Esophagus muscularis mucosa (tissue), 4 donors: ENCODE measurements at regions not wholly inside any gene's neighbourhood (a gene's known extent, or its start where the extent isn't known, plus 50 kb on each side); places are given as distances from the start of the nearest gene placed in this dataset.

Experiments used
- DNase-seq: peaks from one replicate; pipeline ENCODE4 v3.0.0-alpha.2; 2017; ENCODE audit errors: extremely low spot score
- H3K27ac ChIP-seq, 4 donors: fragments of 200-600 bp; sonication (generic); replicated peaks in 1 of 4; 1 replicate in 3 of 4; 2 replicates in 1 of 4; pipeline ENCODE4 v1.5.1; 2016 to 2019; ENCODE audit warnings: mild to moderate bottlenecking in 1 of 4
- H3K27me3 ChIP-seq, 4 donors: fragments of 200-600 bp; sonication (generic); one replicate each; pipeline versions ENCODE4 v1.5.1 to v1.6.0; 2016 to 2019
- H3K36me3 ChIP-seq, 4 donors: fragments of 200-600 bp; sonication (generic); one replicate each; pipeline ENCODE4 v1.5.1; 2016 to 2019
- H3K4me1 ChIP-seq, 4 donors: fragments of 200-600 bp; sonication (generic); one replicate each; pipeline ENCODE4 v1.5.1; 2016 to 2019
- H3K4me3 ChIP-seq, 4 donors: fragments of 200-600 bp; sonication (generic); 1 replicate in 2 of 4; 2 replicates in 2 of 4; pipeline ENCODE4 v1.5.1; 2016 to 2019; ENCODE audit warnings: mild to moderate bottlenecking in 4 of 4, moderate library complexity in 1 of 4
- H3K9me3 ChIP-seq, 4 donors: fragments of 200-600 bp; sonication (generic); 1 replicate in 3 of 4; 2 replicates in 1 of 4; pipeline ENCODE4 v1.5.1; 2016 to 2019
- EP300 ChIP-seq: sonication (generic); formaldehyde crosslinking; IDR thresholded peaks from one replicate; pipeline ENCODE4 v1.6.1; 2017; ENCODE audit warnings: antibody characterized with exemption
- POLR2A ChIP-seq: fragments of 450-650 bp; IDR thresholded peaks from one replicate; pipeline ENCODE4 v1.6.1; 2017; ENCODE audit warnings: antibody characterized with exemption, moderate library complexity, mild to moderate bottlenecking, low read depth
- POLR2AphosphoS5 ChIP-seq, 2 donors: sonication (generic); formaldehyde crosslinking; IDR thresholded peaks; one replicate each; pipeline ENCODE4 v1.6.1; 2017; ENCODE audit warnings: antibody characterized with exemption in 2 of 2
- WGBS: methylation state at CpG from one replicate; pipeline ENCODE4 v1.1.5; 2018; 5-methylcytosine and 5-hydroxymethylcytosine counted together
- intact Hi-C: fragments of 100-400 bp; cut with DNase I; formaldehyde crosslinking; loops from one replicate; pipeline ENCODE4 v1.15.1; 2023
- TF ChIP-seq, protein P1 (sequence below), 3 experiments: fragments of 200-600 bp in 2 of 3; fragments of 450-650 bp in 1 of 3; sonication (generic) in 2 of 3; IDR thresholded peaks; one replicate each; pipeline ENCODE4 v1.5.1; 2017 to 2019; ENCODE audit warnings: antibody characterized with exemption in 3 of 3, mild to moderate bottlenecking in 2 of 3, moderate library complexity in 1 of 3

DNA sequence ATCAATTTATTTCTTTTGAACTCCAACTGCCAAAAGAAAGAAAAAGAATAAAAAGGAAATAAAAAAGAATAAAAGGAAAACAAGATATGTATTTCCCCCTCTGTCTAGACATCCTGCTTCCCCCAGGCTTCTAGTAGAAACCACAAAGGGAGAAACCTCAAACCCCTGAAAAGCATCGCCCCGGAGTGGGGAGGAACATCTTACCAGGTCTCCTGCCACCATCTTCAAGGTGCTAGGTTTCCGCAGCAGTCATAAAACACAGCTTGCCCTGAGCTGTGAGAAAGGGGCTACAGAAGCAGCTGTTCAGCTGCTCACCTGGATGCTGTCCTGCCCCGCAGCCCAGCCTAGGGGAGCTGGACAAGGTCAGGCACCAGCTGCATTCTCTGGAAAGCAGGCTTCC, 487.7 kb downstream of the GADD45G start:
- Histone ChIP-seq H3K36me3 (no peaks in the 10 kb centered on the region), H3K4me3 (no peak overlapping the region), H3K27me3 (no peaks in the 10 kb centered on the region), H3K27ac (no peak overlapping the region), H3K4me1 (peaks cover 0 to 8% (median 0%) of the 10 kb centered on the region in 4 donors), H3K9me3 (no peaks in the 10 kb centered on the region)
- intact Hi-C loops: no loop called here
- DNase-seq: no peak
- TF ChIP-seq, protein P1, sequence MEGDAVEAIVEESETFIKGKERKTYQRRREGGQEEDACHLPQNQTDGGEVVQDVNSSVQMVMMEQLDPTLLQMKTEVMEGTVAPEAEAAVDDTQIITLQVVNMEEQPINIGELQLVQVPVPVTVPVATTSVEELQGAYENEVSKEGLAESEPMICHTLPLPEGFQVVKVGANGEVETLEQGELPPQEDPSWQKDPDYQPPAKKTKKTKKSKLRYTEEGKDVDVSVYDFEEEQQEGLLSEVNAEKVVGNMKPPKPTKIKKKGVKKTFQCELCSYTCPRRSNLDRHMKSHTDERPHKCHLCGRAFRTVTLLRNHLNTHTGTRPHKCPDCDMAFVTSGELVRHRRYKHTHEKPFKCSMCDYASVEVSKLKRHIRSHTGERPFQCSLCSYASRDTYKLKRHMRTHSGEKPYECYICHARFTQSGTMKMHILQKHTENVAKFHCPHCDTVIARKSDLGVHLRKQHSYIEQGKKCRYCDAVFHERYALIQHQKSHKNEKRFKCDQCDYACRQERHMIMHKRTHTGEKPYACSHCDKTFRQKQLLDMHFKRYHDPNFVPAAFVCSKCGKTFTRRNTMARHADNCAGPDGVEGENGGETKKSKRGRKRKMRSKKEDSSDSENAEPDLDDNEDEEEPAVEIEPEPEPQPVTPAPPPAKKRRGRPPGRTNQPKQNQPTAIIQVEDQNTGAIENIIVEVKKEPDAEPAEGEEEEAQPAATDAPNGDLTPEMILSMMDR (IDR thresholded peaks at IDR 0.05): no peak
- TF ChIP-seq POLR2A (no peak), EP300 (no peak), POLR2AphosphoS5 (IDR thresholded peaks at IDR 0.05) (no peak)
- 89% methylated on average over 4 of the region's 4 CpGs for WGBS

- H3K4me3 ChIP-seq: no peak overlapping the region
- H3K36me3 ChIP-seq: no peaks in the 10 kb centered on the region
- intact Hi-C loops: no loop called here
- TF ChIP-seq POLR2AphosphoS5 (IDR thresholded peaks at IDR 0.05): no peak
- no peak for DNase-seq
- H3K27ac ChIP-seq: no peak overlapping the region
- no peaks in the 10 kb centered on the region for H3K27me3 ChIP-seq
- H3K4me1 ChIP-seq: peaks cover 0 to 12% (median 9%) of the 10 kb centered on the region in 4 donors
- no peaks in the 10 kb centered on the region for H3K9me3 ChIP-seq
- WGBS: 74% methylated on average over 5 of the region's 11 CpGs
Measured at GRCh38 chr9:90095682-90096081, 490.9 kb downstream of the GADD45G start.

- no peak for DNase-seq
Measured at GRCh38 chr9:90097237-90097636, 492.4 kb downstream of the GADD45G start.

GRCh38 chr9:90098408-90098807, 493.6 kb downstream of the GADD45G start:
- H3K27ac ChIP-seq: no peak overlapping the region
- no peak for DNase-seq
- no peaks in the 10 kb centered on the region for H3K36me3 ChIP-seq
- no peaks in the 10 kb centered on the region for H3K9me3 ChIP-seq
- intact Hi-C loops: no loop called here
- peaks cover 7 to 14% (median 12%) of the 10 kb centered on the region in 4 donors for H3K4me1 ChIP-seq
- H3K27me3 ChIP-seq: no peaks in the 10 kb centered on the region
- H3K4me3 ChIP-seq: no peak overlapping the region
- WGBS: 82% methylated on average over 10 of the region's 10 CpGs
- TF ChIP-seq POLR2AphosphoS5 (IDR thresholded peaks at IDR 0.05): no peak

More at GRCh38 chr9:90097237-90097636, 492.4 kb downstream of the GADD45G start:
- no peaks in the 10 kb centered on the region for H3K36me3 ChIP-seq
- H3K9me3 ChIP-seq: no peaks in the 10 kb centered on the region
- H3K4me3 ChIP-seq: no peak overlapping the region
- peaks cover 4 to 13% (median 12%) of the 10 kb centered on the region in 4 donors for H3K4me1 ChIP-seq
- H3K27me3 ChIP-seq: no peaks in the 10 kb centered on the region
- H3K27ac ChIP-seq: no peak overlapping the region
- intact Hi-C loops: no loop called here
- TF ChIP-seq, protein P1 (IDR thresholded peaks at IDR 0.05): no peak
- no peak for TF ChIP-seq POLR2AphosphoS5 (IDR thresholded peaks at IDR 0.05)
- no peak for TF ChIP-seq EP300
- no peak for TF ChIP-seq POLR2A
- 85% methylated on average over 7 of the region's 7 CpGs for WGBS

- WGBS: 62% methylated on average over 9 of the region's 9 CpGs
- H3K27ac ChIP-seq: no peak overlapping the region
- peaks cover 7 to 14% (median 12%) of the 10 kb centered on the region in 4 donors for H3K4me1 ChIP-seq
- no peak for DNase-seq
- intact Hi-C loops: no loop called here
- no peaks in the 10 kb centered on the region for H3K9me3 ChIP-seq
- TF ChIP-seq POLR2AphosphoS5 (IDR thresholded peaks at IDR 0.05): no peak
- TF ChIP-seq, protein P1 (IDR thresholded peaks at IDR 0.05): peak; percentile 57 to 79 (median 61)
- no peak overlapping the region for H3K4me3 ChIP-seq
- H3K36me3 ChIP-seq: no peaks in the 10 kb centered on the region
- H3K27me3 ChIP-seq: no peaks in the 10 kb centered on the region
Measured at GRCh38 chr9:90099262-90099963, 494.6 kb downstream of the GADD45G start.

DNA sequence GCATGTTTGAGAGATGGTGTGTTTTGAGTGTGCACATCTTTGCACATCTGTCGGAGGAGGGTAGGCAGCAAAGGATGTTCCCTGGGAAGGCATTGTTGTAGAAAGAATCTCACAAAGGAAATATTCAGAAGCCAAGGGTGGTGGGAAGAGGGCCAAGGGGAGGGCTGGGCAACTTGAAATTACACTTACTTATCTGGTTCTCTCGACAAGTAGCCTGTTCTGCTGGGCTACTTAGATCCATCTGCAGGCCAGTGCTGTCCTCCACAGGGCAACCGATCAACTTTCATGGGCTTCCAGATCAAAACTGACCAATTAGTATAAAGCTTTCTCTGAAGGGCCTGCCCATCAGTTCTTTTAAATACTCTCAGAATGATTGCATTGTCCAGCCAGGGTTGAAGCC, 495.2 kb downstream of the GADD45G start:
- Histone ChIP-seq H3K4me3 (no peak overlapping the region), H3K9me3 (no peaks in the 10 kb centered on the region), H3K36me3 (no peaks in the 10 kb centered on the region), H3K27me3 (no peaks in the 10 kb centered on the region), H3K4me1 (peaks cover 7 to 14% (median 12%) of the 10 kb centered on the region in 4 donors), H3K27ac (no peak overlapping the region)
- no peak for DNase-seq
- TF ChIP-seq EP300 (no peak), POLR2A (no peak), POLR2AphosphoS5 (IDR thresholded peaks at IDR 0.05) (no peak)
- TF ChIP-seq, protein P1 (IDR thresholded peaks at IDR 0.05): no peak
- intact Hi-C loops: loop anchor here (10.0 kb wide), 1 partner anchor 215 kb away; no protein-coding TSS in a partner anchor
- WGBS: 55% methylated on average over 3 of the region's 3 CpGs
